GM18508 (cell line): ENCODE measurements at regions not wholly inside any gene's neighbourhood (a gene's known extent, or its start where the extent isn't known, plus 50 kb on each side); places are given as distances from the start of the nearest gene placed in this dataset.

Source experiments
- ATAC-seq: cut with Tn5 transposase; IDR thresholded peaks from one replicate; pipeline ENCODE4 v1.9.1; 2021; ENCODE audit warnings: moderate number of reproducible peaks; ENCODE audit not compliant: insufficient read depth, unreplicated experiment

GRCh38 chr3:111311126-111311525 is 230.9 kb upstream of the CD96 start:
- no peak for ATAC-seq

GRCh38 chr3:111311709-111312235 is 230.2 kb upstream of the CD96 start:
- peak; percentile 94 for ATAC-seq

- ATAC-seq: no peak
These were observed 227.7 kb upstream of the CD96 start for GRCh38 chr3:111314181-111314873.

GRCh38 chr3:111314898-111315297 is 227.1 kb upstream of the CD96 start:
- no peak for ATAC-seq

GRCh38 chr3:111315930-111316587 is 225.9 kb upstream of the CD96 start:
- ATAC-seq: no peak

GRCh38 chr3:111318289-111318688 is 223.7 kb upstream of the CD96 start:
- no peak for ATAC-seq

GRCh38 chr3:111319598-111319997 is 222.4 kb upstream of the CD96 start:
- ATAC-seq: peak; percentile 62

- no peak for ATAC-seq
These were observed 220.2 kb upstream of the CD96 start for GRCh38 chr3:111321786-111322185.

- ATAC-seq: no peak
These were observed 219.0 kb upstream of the CD96 start for GRCh38 chr3:111323019-111323418.

GRCh38 chr3:111324151-111324550 is 217.8 kb upstream of the CD96 start:
- ATAC-seq: no peak

- ATAC-seq: peak; percentile 46
These were observed 217.4 kb upstream of the CD96 start for GRCh38 chr3:111324645-111325044.

- no peak for ATAC-seq
These were observed 216.8 kb upstream of the CD96 start for GRCh38 chr3:111325160-111325718.

- ATAC-seq: peak; percentile 62
These were observed 215.6 kb upstream of the CD96 start for GRCh38 chr3:111326144-111326995.

- ATAC-seq: no peak
These were observed 210.7 kb upstream of the CD96 start for GRCh38 chr3:111331306-111331705.

GRCh38 chr3:111331912-111332311 is 210.1 kb upstream of the CD96 start:
- ATAC-seq: no peak

- no peak for ATAC-seq
These were observed 209.4 kb upstream of the CD96 start for GRCh38 chr3:111332488-111333080.

GRCh38 chr3:111333642-111334041 is 208.4 kb upstream of the CD96 start:
- no peak for ATAC-seq

GRCh38 chr3:111335512-111336303 is 206.3 kb upstream of the CD96 start:
- ATAC-seq: no peak

- no peak for ATAC-seq
These were observed 205.5 kb upstream of the CD96 start for GRCh38 chr3:111336511-111336910.
